ENCODE measurements at regions not wholly inside any gene's neighbourhood (a gene's known extent, or its start where the extent isn't known, plus 50 kb on each side); places are given as distances from the start of the nearest gene placed in this dataset.

DNA sequence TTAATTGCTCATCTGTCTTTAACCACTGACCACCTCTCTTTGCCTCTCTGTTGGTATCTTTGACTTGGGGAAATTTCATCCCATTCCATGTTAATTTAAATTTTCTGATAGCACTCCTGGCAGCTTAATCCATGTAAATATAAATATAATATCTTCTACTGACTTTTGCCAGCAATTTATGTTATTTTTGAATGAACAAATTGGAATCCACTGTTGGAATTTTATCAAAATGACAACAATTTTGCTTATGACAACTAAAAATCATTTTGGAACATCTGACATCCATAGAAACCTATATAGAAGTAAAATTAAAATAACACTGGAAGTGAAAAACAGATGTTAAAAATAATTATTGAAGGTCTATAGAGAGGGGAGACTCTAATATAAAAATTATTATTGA, 176.5 kb upstream of the AKR1E2 start:
- ATAC-seq = no peak
- Histone ChIP-seq H3K27me3 (ENCODE audit: control insufficient read depth in 2 of 2, insufficient read depth in 2 of 2, low read length in 2 of 2) (peaks cover 0 to 6% of the 10 kb centered on the region in 2 experiments; a peak in 1 of 5 replicates), H3K9me3 (replicated peaks; ENCODE audit: control insufficient read depth, insufficient read depth, low read depth, low read length) (no peaks in the 10 kb centered on the region), H3K4me3 (no peak overlapping the region), H3K36me3 (ENCODE audit: control insufficient read depth, insufficient read depth, low read length) (no peaks in the 10 kb centered on the region), H3K9ac (ENCODE audit: insufficient read depth in 1 of 2, low read depth in 2 of 2, low read length in 2 of 2) (no peak overlapping the region), H3K79me2 (ENCODE audit: control insufficient read depth, insufficient read depth, low read length) (no peaks in the 10 kb centered on the region), H3K27ac (ENCODE audit: extremely low read depth, low read depth, low read length) (no peak overlapping the region), H2AFZ (ENCODE audit: low read depth, low read length) (no peak overlapping the region), H3K9me1 (ENCODE audit: control insufficient read depth, insufficient read depth, low read length) (no peaks in the 10 kb centered on the region), H3K4me2 (ENCODE audit: insufficient read depth, low read length) (no peak overlapping the region), H4K20me1 (replicated peaks; ENCODE audit: control insufficient read depth, insufficient read depth, low read length) (no peaks in the 10 kb centered on the region), H3K4me1 (replicated peaks in 1 of 2; ENCODE audit: control insufficient read depth in 2 of 2, insufficient read depth in 2 of 2, low read length in 2 of 2) (no peaks in the 10 kb centered on the region)
- in situ Hi-C loops (cut with MboI) (no loop called here), intact Hi-C loops (cut with micrococcal nuclease) (no loop called here)
- TF ChIP-seq HNRNPUL1 (IDR thresholded peaks at IDR 0.05; ENCODE audit: low read length) (no peak), ZBTB17 (CRISPR knock-in tag; IDR thresholded peaks at IDR 0.05) (no peak), NFIX (CRISPR knock-in tag; IDR thresholded peaks at IDR 0.05; ENCODE audit: low read depth) (no peak), PRMT5 (CRISPR knock-in tag; IDR thresholded peaks at IDR 0.05) (no peak), ZNF76 (CRISPR knock-in tag; IDR thresholded peaks at IDR 0.05; ENCODE audit: borderline replicate concordance) (no peak), HNRNPK (IDR thresholded peaks at IDR 0.05; ENCODE audit: low read depth, low read length, poor library complexity, severe bottlenecking) (no peak), DNMT1 (IDR thresholded peaks at IDR 0.05) (no peak), TOE1 (IDR thresholded peaks at IDR 0.05; ENCODE audit: borderline replicate concordance) (no peak), TOE1 (CRISPR knock-in tag; IDR thresholded peaks at IDR 0.05; ENCODE audit: borderline replicate concordance, low read depth) (no peak), TCF7 (IDR thresholded peaks at IDR 0.05; ENCODE audit: borderline replicate concordance) (no peak), SIN3A (IDR thresholded peaks at IDR 0.05; ENCODE audit: borderline replicate concordance in 2 of 2, control insufficient read depth in 1 of 2, low read depth in 2 of 2, low read length in 2 of 2) (no peak), ELF1 (tag; IDR thresholded peaks at IDR 0.05) (no peak), EHMT2 (IDR thresholded peaks at IDR 0.05) (no peak), NFE2 (IDR thresholded peaks at IDR 0.05; ENCODE audit: low read depth) (no peak), GTF2E2 (tag; IDR thresholded peaks at IDR 0.05) (no peak), ARID1B (IDR thresholded peaks at IDR 0.05) (no peak), ZC3H11A (IDR thresholded peaks at IDR 0.05; ENCODE audit: low read depth, low read length) (no peak), HDAC8 (tag; IDR thresholded peaks at IDR 0.05) (no peak), ZNF445 (CRISPR knock-in tag; IDR thresholded peaks at IDR 0.05; ENCODE audit: low read depth) (no peak)
- TF ChIP-seq, protein P1, sequence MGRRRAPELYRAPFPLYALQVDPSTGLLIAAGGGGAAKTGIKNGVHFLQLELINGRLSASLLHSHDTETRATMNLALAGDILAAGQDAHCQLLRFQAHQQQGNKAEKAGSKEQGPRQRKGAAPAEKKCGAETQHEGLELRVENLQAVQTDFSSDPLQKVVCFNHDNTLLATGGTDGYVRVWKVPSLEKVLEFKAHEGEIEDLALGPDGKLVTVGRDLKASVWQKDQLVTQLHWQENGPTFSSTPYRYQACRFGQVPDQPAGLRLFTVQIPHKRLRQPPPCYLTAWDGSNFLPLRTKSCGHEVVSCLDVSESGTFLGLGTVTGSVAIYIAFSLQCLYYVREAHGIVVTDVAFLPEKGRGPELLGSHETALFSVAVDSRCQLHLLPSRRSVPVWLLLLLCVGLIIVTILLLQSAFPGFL (CRISPR knock-in tag; IDR thresholded peaks at IDR 0.05) = no peak
- TF ChIP-seq, protein P2, sequence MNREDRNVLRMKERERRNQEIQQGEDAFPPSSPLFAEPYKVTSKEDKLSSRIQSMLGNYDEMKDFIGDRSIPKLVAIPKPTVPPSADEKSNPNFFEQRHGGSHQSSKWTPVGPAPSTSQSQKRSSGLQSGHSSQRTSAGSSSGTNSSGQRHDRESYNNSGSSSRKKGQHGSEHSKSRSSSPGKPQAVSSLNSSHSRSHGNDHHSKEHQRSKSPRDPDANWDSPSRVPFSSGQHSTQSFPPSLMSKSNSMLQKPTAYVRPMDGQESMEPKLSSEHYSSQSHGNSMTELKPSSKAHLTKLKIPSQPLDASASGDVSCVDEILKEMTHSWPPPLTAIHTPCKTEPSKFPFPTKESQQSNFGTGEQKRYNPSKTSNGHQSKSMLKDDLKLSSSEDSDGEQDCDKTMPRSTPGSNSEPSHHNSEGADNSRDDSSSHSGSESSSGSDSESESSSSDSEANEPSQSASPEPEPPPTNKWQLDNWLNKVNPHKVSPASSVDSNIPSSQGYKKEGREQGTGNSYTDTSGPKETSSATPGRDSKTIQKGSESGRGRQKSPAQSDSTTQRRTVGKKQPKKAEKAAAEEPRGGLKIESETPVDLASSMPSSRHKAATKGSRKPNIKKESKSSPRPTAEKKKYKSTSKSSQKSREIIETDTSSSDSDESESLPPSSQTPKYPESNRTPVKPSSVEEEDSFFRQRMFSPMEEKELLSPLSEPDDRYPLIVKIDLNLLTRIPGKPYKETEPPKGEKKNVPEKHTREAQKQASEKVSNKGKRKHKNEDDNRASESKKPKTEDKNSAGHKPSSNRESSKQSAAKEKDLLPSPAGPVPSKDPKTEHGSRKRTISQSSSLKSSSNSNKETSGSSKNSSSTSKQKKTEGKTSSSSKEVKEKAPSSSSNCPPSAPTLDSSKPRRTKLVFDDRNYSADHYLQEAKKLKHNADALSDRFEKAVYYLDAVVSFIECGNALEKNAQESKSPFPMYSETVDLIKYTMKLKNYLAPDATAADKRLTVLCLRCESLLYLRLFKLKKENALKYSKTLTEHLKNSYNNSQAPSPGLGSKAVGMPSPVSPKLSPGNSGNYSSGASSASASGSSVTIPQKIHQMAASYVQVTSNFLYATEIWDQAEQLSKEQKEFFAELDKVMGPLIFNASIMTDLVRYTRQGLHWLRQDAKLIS (CRISPR knock-in tag; IDR thresholded peaks at IDR 0.05) = no peak
- BruUV-seq (replicated peaks) = no TSS peak
- POLR2A ChIA-PET = no interaction called here
- no peak for DNase-seq (ENCODE audit: extremely low read depth in 1 of 4, low spot score in 3 of 4)
- CTCF ChIA-PET (ENCODE audit: low intra/inter-chr PET ratio) = no interaction called here
- FAIRE-seq = no peak

Measured in K562 (cell line).